RWPE1 (cell line): ENCODE measurements at regions not wholly inside any gene's neighbourhood (a gene's known extent, or its start where the extent isn't known, plus 50 kb on each side); places are given as distances from the start of the nearest gene placed in this dataset.

Experiments
- CTCF ChIA-PET: fragments of 350-600 bp; sonication (Branson Sonifier 250); formaldehyde crosslinking; extraction: SDS; loops from one replicate; lab custom pipeline; 2021; lab: Yijun Ruan, JAX
- POLR2A ChIA-PET: fragments of 400-600 bp; formaldehyde crosslinking; extraction: SDS; loops from one replicate; lab custom pipeline; 2020; ENCODE audit warnings: antibody characterized with exemption; ENCODE audit not compliant: low non-redundant PET; lab: Yijun Ruan, JAX
- DNase-seq: peaks from one replicate; pipeline ENCODE4 v3.0.0; 2012; ENCODE audit warnings: low spot score
- H3K27ac ChIP-seq: fragments of 450-650 bp; 2 replicates; pipeline ENCODE4 v1.5.1; 2017
- CTCF ChIP-seq: fragments of 450-650 bp; conservative IDR thresholded peaks from 2 replicates; pipeline ENCODE4 v1.5.1; 2017; ENCODE audit warnings: low read depth, mild to moderate bottlenecking

GRCh38 chr3:76776927-76777326, 263.0 kb upstream of the ROBO2 start:
- ChIA-PET CTCF (no interaction called here), POLR2A (no interaction called here)
- TF ChIP-seq CTCF, result no peak
- H3K27ac ChIP-seq, result no peak overlapping the region
- no peak for DNase-seq

GRCh38 chr3:76788206-76788605, 251.7 kb upstream of the ROBO2 start:
- ChIA-PET POLR2A (no interaction called here), CTCF (no interaction called here)
- no peak overlapping the region for H3K27ac ChIP-seq
- no peak for DNase-seq
- TF ChIP-seq CTCF, result no peak

GRCh38 chr3:76789237-76789636, 250.7 kb upstream of the ROBO2 start:
- ChIA-PET POLR2A (no interaction called here), CTCF (no interaction called here)
- no peak for DNase-seq

GRCh38 chr3:76811418-76811817, 228.5 kb upstream of the ROBO2 start:
- TF ChIP-seq CTCF, result no peak
- CTCF ChIA-PET, result no interaction called here
- DNase-seq, result no peak
- H3K27ac ChIP-seq, result no peak overlapping the region
- POLR2A ChIA-PET, result interaction anchor here (0.7 kb wide), 1 partner anchor 19 kb away, joined by 6 read pairs; no protein-coding TSS in a partner anchor

More at GRCh38 chr3:76789237-76789636, 250.7 kb upstream of the ROBO2 start:
- TF ChIP-seq CTCF, result no peak
- no peak overlapping the region for H3K27ac ChIP-seq

GRCh38 chr3:76812649-76813242, 227.2 kb upstream of the ROBO2 start:
- TF ChIP-seq CTCF, result no peak
- POLR2A ChIA-PET, result no interaction called here
- no peak overlapping the region for H3K27ac ChIP-seq
- CTCF ChIA-PET, result no interaction called here
- DNase-seq, result no peak

- H3K27ac ChIP-seq, result no peak overlapping the region
- ChIA-PET CTCF (no interaction called here), POLR2A (no interaction called here)
- no peak for TF ChIP-seq CTCF
- no peak for DNase-seq
Observed at GRCh38 chr3:76815561-76815960, 224.3 kb upstream of the ROBO2 start.
